DMS114 treated with DMSO at 0.1 percent for 48 hours (cell line): ENCODE measurements at regions not wholly inside any gene's neighbourhood (a gene's known extent, or its start where the extent isn't known, plus 50 kb on each side); places are given as distances from the start of the nearest gene placed in this dataset.
"Not testable (repeated sequence)": the region's sequence is repeated elsewhere in the genome, so short reads cannot be mapped to it uniquely, and the experiment has no call there.

ENCODE experiments used
- DNase-seq: peaks from one replicate; lab custom pipeline; 2025; ENCODE audit not compliant: unreplicated experiment; lab: John Stamatoyannopoulos, UW

DNA sequence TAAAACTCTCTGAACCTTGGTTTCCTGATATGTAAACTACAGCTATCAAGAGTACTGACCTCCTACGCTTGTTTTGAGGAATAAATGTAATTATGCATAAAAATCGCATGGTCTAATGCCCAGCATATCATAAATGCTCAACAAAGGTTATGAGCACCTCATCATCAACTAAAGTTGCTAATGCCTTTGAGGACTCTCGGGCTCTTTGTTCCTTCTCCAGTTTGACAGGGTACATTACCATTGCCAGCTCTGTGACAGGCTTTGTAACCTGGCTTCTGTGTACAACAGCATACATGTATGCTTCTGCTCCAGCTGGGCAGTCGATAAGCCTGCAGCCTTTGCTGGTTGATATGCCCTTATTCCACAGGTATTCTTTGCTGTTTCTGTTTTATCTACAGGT lies 95.2 kb downstream of the C9orf152 start:
- DNase-seq: no peak

DNA sequence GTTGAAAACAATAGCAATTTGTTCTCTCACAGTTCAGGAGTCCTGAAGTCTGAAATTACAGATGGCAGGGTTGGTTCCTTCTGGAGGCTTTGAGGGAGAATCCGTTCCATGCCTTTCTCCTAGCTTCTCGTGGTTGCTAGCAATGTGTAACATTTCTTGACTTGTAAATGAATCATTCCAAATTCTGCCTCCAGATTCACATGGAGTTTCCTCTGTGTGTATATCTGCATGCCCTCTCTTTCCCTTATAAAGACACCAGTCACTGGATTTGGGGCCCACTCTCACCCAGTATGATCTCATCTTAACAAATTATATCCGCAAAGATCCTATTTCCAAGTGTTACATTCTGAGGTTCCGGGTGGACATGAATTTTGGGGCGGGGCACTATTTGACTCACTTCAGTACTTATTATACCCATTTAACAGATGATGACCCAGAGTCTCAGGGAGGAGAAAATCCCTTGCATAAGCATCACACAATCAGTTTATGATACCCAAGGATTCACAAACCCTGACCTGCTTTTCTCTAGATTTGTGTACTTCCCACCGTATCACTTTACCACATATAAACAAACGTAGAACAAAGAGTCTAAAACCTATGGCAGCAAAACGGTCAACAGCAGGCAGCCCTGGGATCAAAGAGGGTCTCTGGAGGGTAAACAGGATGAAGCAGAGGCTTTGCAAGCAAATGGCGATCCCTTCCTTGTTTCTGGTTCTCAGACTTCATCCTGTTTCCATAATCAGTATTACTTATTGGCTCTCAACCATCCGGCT lies 93.7 kb downstream of the C9orf152 start:
- DNase-seq: no peak

DNA sequence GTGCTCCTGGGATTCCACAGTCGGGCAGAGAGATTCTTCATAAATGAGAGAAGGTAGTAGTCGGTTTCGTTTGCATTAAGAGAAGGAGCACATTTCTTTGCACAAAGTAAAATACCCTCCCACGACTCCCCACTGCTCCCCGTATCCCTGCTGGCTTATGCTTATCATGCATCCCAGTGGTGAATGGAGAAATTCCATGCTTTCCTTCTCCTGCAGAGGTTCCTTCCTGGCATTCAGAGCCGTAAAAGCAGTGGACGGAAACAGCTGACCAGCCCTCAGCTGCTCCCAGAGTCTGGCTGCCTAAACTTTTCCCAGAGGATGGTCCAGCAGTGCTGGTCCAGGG lies 93.1 kb downstream of the C9orf152 start:
- DNase-seq: no peak

DNA sequence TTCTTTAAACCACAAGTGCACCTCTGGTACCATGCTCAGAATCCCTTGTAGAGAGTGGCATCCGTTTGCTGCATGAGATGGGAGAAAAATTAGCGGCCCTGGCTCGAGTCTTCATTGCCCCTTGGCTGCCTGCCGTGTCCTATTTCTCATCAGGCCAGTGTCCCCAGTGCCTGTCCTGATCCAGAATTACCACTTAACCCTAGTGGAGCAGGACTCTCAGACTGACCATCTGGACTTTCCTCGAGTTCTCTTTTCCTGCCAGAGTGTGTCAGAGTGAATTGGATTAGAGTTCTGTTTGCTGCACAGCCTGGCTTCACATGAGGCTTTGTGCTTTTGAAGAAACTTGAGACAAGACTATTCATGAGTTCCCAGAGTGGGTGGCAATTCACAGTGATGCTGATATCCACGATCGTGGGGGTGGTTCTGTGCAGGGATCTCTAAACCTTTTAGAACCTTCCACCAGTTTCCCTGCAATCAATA lies 92.6 kb downstream of the C9orf152 start:
- no peak for DNase-seq

DNA sequence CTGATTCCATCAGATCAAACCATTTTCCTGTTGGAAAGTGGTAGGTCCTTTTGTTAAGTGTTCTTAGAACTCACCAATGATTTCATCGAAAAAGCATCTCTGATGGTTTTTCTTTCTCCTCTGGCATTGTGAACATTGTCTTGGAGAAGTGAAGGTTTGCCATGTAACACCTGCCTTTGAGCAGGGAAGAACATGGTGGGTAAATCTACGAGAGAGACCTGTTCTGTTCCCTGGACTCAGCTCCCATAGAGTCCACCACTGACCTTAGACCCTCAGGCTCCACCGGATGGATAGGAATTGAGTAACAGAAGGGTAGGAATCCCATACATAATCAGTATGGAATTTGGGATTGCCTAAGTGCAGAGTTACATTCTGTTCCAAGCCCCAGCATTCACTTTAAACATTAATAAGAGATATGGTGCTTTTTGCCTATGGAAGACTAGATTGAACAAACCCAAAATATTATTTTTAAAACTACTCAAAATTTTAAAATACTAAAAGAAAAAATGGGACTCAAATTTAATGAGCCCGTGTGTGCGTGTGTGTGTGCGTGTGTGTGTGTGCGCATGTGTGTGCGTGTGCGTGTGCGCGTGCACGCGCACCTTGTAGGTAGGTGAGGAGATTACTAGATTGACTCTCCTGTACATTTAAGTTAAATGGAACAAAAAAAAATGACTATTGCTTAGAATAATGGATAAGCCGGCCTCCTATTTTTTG lies 92.0 kb downstream of the C9orf152 start:
- DNase-seq: no peak

GRCh38 chr9:110116543-110116885 lies 91.4 kb downstream of the C9orf152 start:
- DNase-seq: no peak

DNA sequence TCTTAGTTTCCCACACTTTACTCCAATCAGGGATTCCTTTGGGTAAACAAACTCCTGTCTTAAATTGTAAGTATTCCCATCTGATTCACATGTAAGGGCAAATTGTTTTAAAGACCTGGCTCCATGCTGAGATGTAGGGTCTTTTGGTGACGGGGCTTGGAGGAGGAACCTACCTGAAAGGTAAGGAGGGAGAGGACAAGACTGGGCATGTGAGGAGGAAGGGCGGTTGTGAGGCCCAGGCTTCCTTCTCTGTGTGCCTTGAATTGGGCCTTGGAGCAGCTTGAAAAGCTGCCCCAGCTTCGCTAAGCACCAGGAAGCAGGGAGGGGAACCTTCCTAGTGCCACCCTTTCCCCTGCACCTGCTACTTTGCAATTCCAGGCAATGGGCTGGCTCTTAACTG lies 86.8 kb downstream of the C9orf152 start:
- DNase-seq: no peak

GRCh38 chr9:110123341-110124095 lies 84.4 kb downstream of the C9orf152 start:
- no peak for DNase-seq

GRCh38 chr9:110124439-110124838 lies 83.5 kb downstream of the C9orf152 start:
- DNase-seq: no peak

DNA sequence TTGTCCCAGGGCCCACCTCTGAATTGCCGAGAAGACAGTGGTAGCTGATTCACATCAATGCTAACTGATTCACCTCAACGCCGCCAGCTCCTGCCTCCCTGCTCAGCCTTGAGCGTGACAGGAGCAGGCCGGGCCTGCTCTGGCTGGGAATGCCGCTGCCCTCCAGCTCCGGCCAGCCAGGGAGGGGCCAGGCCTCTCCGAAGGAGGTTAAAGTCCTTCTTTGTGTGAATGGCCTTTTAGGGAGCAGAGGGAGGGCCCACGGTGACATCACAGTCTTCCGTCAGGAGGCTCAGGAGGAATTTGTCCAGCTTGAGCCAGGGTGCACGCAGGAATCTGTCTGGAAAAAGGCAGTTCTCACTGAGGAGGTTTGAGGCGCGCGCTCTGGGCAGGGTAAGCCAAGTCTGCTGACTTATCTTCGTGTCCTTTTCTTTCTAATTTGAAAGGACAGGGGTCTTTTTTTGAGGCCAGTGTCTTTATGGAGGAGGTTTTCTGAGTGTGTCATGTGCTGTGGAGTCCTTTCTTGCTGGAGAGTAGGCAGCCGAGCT lies 82.7 kb downstream of the C9orf152 start:
- DNase-seq: no peak

GRCh38 chr9:110125763-110126351 lies 82.1 kb downstream of the C9orf152 start:
- DNase-seq: no peak

GRCh38 chr9:110126499-110126941 lies 81.4 kb downstream of the C9orf152 start:
- no peak for DNase-seq

DNA sequence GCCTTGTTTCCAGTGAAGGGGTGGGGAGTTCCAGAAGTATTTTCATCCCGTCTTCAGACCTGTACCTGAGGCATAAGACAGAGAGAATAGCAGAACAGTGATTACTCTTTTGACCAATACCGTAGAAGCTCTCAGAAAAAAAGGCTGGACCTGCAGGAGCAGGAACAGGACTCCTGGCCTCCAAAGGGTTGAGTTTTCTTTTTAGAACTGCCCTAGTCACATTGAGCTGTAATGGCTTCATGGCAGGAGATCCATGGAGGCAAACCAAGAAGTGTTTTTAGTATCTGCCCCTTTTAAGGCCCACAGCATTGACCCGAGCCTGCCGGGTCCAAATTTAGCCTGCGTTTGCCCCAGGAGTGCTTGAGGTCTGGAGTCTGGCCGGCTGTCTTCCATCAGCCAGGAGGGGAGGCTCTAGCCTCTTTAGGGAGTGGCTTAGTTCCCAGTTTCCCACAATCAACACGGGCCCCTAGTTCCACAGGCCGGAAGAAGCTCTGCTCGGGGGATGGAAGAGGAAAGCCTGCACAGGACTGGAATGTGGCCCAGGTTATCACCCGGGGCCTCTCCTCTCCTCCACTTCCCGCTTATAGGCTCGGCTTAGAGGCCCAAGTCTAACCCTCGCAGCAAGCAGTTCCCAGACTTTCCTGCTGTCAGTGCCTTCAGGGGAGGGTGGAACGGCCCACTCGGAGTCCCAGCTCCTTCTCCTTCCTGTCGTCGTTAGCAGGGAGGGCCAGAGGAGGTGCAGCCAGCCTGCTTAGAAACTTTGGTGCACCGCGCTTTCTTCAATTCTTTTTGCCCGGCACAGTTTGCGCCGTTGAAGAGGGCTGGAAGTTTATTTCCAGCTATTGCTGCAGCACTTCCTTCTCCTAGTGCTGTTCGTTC lies 80.7 kb downstream of the C9orf152 start:
- DNase-seq: no peak

DNA sequence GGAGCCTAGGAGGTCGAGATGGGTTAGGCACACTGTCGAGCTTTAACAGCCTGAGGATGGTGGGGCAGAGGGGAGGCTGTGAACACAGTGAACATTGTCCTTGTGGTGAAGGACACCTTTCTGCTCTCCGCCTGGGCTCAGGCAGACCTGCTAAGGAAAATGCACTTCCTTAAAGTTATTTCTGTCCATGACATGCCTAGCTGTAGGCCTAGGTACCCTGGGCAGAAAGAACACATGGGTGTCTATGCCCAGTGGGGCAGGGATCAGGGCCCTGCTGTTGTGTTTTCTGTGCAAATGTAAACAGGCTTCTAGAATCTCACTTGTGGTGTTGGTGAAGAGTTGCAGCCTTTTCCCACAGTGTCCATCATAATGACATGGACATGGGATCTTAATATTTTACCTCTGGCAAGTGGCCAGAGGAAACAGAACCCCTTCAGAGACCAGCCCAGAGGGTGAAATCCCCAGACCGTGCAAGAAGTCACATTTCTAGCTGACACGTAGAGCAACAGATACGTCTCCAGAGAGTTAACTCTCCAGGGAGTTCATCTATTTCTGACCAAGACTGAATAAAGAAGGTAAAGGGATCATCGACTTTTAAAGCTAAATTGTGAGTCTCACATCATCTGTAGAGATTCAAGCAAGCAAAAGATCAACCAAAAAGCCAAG lies 79.2 kb downstream of the C9orf152 start:
- no peak for DNase-seq

- no peak for DNase-seq
Observed at GRCh38 chr9:110129425-110129824, 78.5 kb downstream of the C9orf152 start.

GRCh38 chr9:110130211-110130610 lies 77.7 kb downstream of the C9orf152 start:
- DNase-seq: no peak

GRCh38 chr9:110130791-110131416 lies 77.1 kb downstream of the C9orf152 start:
- no peak for DNase-seq

GRCh38 chr9:110131499-110131898 lies 76.5 kb downstream of the C9orf152 start:
- no peak for DNase-seq

- DNase-seq: not testable (repeated sequence)
Observed at GRCh38 chr9:110132531-110132930, 75.4 kb downstream of the C9orf152 start.
